ENCODE measurements at regions not wholly inside any gene's neighbourhood (a gene's known extent, or its start where the extent isn't known, plus 50 kb on each side); places are given as distances from the start of the nearest gene placed in this dataset.

DNA sequence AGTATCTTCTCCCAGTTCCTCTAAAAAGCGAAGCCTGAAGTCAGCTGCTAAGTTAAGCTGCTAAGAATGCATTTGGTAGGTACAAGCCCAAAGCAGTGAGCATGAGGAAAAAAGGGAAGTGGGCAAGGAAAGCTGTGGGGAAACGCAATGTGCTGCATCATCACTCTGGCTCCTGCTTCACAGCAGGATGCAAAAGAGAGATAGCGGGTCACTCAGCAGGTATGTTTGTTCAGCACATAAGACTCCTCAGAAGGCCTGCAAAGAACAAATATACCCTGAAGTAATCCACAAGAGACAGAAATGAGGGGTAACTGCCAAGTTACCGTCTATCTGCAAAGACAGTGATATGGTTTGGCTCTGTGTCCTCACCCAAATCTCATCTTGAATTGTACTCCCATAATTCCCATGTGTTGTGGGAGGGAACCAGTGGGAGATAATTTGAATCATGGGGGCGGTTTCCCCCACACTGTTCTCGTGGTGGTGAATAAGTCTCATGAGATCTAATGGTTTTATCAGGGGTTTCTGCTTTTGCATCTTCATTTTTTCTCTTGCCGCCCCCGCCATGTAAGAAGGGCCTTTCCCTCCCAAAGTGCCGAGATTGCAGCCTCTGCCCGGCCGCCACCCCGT, 127.4 kb upstream of the EGLN3 start:
- H3K36me3 Mint-ChIP-seq (ENCODE audit: insufficient read depth, unreplicated experiment): no peaks in the 10 kb centered on the region
- CTCF ChIA-PET: no interaction called here
- DNase-seq: no peak
- no peaks in the 10 kb centered on the region for H3K27me3 Mint-ChIP-seq (ENCODE audit: unreplicated experiment)
- H3K27ac Mint-ChIP-seq (ENCODE audit: unreplicated experiment): no peak overlapping the region
- no peaks in the 10 kb centered on the region for H3K9me3 Mint-ChIP-seq (ENCODE audit: low read depth, unreplicated experiment)
- no peak overlapping the region for H3K4me3 Mint-ChIP-seq (ENCODE audit: low read depth, unreplicated experiment)
- no peak for TF ChIP-seq CTCF (IDR thresholded peaks at IDR 0.05; ENCODE audit: unreplicated experiment)
- H3K4me1 Mint-ChIP-seq (ENCODE audit: low read depth, unreplicated experiment): peaks cover 27% of the 10 kb centered on the region
- intact Hi-C loops (cut with micrococcal nuclease; ENCODE audit: unreplicated experiment): no loop called here
- no TSS peak for BruUV-seq (replicated peaks)

- peaks cover 5% of the 10 kb centered on the region for H3K4me1 Mint-ChIP-seq (ENCODE audit: low read depth, unreplicated experiment)
- H3K36me3 Mint-ChIP-seq (ENCODE audit: insufficient read depth, unreplicated experiment): no peaks in the 10 kb centered on the region
- no peaks in the 10 kb centered on the region for H3K9me3 Mint-ChIP-seq (ENCODE audit: low read depth, unreplicated experiment)
- H3K27me3 Mint-ChIP-seq (ENCODE audit: unreplicated experiment): no peaks in the 10 kb centered on the region
- CTCF ChIA-PET: no interaction called here
- no peak overlapping the region for H3K27ac Mint-ChIP-seq (ENCODE audit: unreplicated experiment)
- TF ChIP-seq CTCF (IDR thresholded peaks at IDR 0.05; ENCODE audit: unreplicated experiment): no peak
- BruUV-seq (replicated peaks): no TSS peak
- intact Hi-C loops (cut with micrococcal nuclease; ENCODE audit: unreplicated experiment): no loop called here
- no peak overlapping the region for H3K4me3 Mint-ChIP-seq (ENCODE audit: low read depth, unreplicated experiment)
- no peak for DNase-seq
Measured at GRCh38 chr14:34075826-34076225, 125.0 kb upstream of the EGLN3 start.

DNA sequence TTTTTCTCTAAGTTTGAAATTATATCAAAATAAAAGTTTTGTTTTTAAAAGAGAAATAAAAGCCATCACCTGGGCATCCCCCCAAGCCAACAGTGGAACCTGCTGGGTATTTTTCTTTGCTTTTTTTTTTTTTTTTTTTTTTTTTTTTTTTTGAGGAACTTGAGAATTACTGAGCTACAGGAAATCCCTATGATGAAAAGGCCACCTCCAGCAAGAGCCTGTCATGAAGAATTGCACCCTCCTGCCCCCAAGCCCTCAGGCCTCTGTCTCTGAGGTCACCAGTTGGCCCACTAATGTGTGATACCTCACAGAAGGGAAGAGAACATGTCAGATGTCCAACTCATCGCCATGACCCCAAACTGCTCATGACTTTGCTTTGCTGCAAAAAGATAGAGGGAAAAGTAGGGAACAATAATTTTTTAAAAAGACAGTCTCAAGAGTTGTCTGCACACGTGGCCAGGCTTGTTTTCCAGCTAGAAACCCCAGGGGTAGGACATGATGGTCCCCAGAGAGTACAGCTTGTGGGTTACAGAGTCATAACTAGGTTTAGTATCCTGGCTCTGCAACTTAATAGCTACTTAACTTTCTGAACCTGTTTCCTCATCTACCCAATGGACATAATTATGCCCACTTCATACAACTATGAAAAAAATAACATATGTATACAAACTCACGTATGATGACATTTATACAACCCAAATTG, 124.3 kb upstream of the EGLN3 start:
- CTCF ChIA-PET: no interaction called here
- no TSS peak for BruUV-seq (replicated peaks)
- Mint-ChIP-seq H3K4me1 (ENCODE audit: low read depth, unreplicated experiment) (no peaks in the 10 kb centered on the region), H3K27me3 (ENCODE audit: unreplicated experiment) (no peaks in the 10 kb centered on the region), H3K4me3 (ENCODE audit: low read depth, unreplicated experiment) (no peak overlapping the region), H3K9me3 (ENCODE audit: low read depth, unreplicated experiment) (no peaks in the 10 kb centered on the region), H3K36me3 (ENCODE audit: insufficient read depth, unreplicated experiment) (no peaks in the 10 kb centered on the region), H3K27ac (ENCODE audit: unreplicated experiment) (no peak overlapping the region)
- intact Hi-C loops (cut with micrococcal nuclease; ENCODE audit: unreplicated experiment): no loop called here
- no peak for TF ChIP-seq CTCF (IDR thresholded peaks at IDR 0.05; ENCODE audit: unreplicated experiment)
- no peak for DNase-seq

DNA sequence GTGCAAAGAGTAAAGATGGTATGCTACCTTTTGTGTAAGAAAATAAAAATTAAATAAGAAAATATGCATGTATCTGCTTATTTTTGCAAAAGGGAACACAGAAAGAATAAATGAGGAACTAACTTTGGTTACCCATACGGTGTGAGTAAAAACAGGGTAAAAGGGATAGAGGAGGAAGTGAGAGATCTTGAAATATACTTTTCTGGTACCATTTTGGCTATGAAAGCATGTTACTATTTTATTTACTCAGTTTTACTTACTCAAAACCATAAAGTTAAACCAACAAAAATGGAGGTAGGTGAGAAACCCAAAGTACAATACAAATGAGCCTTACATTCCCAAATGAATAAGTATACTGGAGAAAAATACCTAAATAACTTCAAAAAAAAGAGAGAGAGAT, 122.0 kb upstream of the EGLN3 start:
- BruUV-seq (replicated peaks): no TSS peak
- intact Hi-C loops (cut with micrococcal nuclease; ENCODE audit: unreplicated experiment): no loop called here

More for the DNA sequence above, 122.0 kb upstream of the EGLN3 start:
- Mint-ChIP-seq H3K36me3 (ENCODE audit: insufficient read depth, unreplicated experiment) (no peaks in the 10 kb centered on the region), H3K27me3 (ENCODE audit: unreplicated experiment) (no peaks in the 10 kb centered on the region), H3K4me3 (ENCODE audit: low read depth, unreplicated experiment) (no peak overlapping the region), H3K4me1 (ENCODE audit: low read depth, unreplicated experiment) (no peaks in the 10 kb centered on the region), H3K9me3 (ENCODE audit: low read depth, unreplicated experiment) (no peaks in the 10 kb centered on the region), H3K27ac (ENCODE audit: unreplicated experiment) (no peak overlapping the region)
- DNase-seq: no peak
- no peak for TF ChIP-seq CTCF (IDR thresholded peaks at IDR 0.05; ENCODE audit: unreplicated experiment)
- CTCF ChIA-PET: no interaction called here

Measured in Calu3 (cell line).